HEK293 (cell line): ENCODE measurements at regions not wholly inside any gene's neighbourhood (a gene's known extent, or its start where the extent isn't known, plus 50 kb on each side); places are given as distances from the start of the nearest gene placed in this dataset.

Source experiments
- CTCF ChIA-PET: fragments of 350-600 bp; formaldehyde crosslinking; extraction: SDS; loops from one replicate; lab custom pipeline; 2021; ENCODE audit warnings: antibody characterized with exemption; lab: Yijun Ruan, JAX
- POLR2A ChIA-PET: fragments of 300-600 bp; formaldehyde crosslinking; extraction: SDS; loops from one replicate; lab custom pipeline; 2020; ENCODE audit warnings: antibody characterized with exemption, inconsistent platforms; lab: Yijun Ruan, JAX
- H3K27ac ChIP-seq: fragments of 200-500 bp; sonication (Bioruptor generic); 2 replicates; pipeline ENCODE4 v1.5.1; 2014; ENCODE audit warnings: low read depth, low read length, control low read depth, inconsistent platforms; ENCODE audit errors: extremely low read depth
- H3K36me3 ChIP-seq, 2 experiments: fragments of 200-500 bp in 1 of 2; sonication (Bioruptor generic) in 1 of 2; 1 replicate in 1 of 2; 2 replicates in 1 of 2; pipeline ENCODE4 v1.5.1; 2014 to 2017; ENCODE audit warnings: inconsistent platforms in 2 of 2, low read length in 2 of 2; ENCODE audit not compliant: control insufficient read depth in 2 of 2, insufficient read depth in 1 of 2
- H3K4me1 ChIP-seq: fragments of 200-500 bp; sonication (Bioruptor generic); 2 replicates; pipeline ENCODE4 v1.5.1; 2014; ENCODE audit warnings: mild to moderate bottlenecking, low read length, inconsistent platforms; ENCODE audit not compliant: control insufficient read depth, insufficient read depth
- H3K4me3 ChIP-seq: 2 replicates; pipeline ENCODE4 v1.5.1; 2011; ENCODE audit warnings: low read depth, mild to moderate bottlenecking, control low read depth, low read length, moderate library complexity
- H3K9me3 ChIP-seq: fragments of 200-500 bp; sonication (Bioruptor generic); 2 replicates; pipeline ENCODE4 v1.5.1; 2014; ENCODE audit warnings: low read depth, low read length, inconsistent platforms; ENCODE audit not compliant: control insufficient read depth, insufficient read depth
- GFI1B ChIP-seq: fragments of 450-650 bp; formaldehyde crosslinking; IDR thresholded peaks from 2 replicates; pipeline ENCODE4 v1.5.1; 2016; ENCODE audit warnings: missing biosample characterization, missing genetic modification characterization
- KLF1 ChIP-seq: fragments of 450-650 bp; formaldehyde crosslinking; IDR thresholded peaks from 2 replicates; pipeline ENCODE4 v1.5.1; 2016; ENCODE audit warnings: missing biosample characterization, missing genetic modification characterization
- PRDM1 ChIP-seq: fragments of 450-650 bp; formaldehyde crosslinking; IDR thresholded peaks from 2 replicates; pipeline ENCODE4; 2016; ENCODE audit warnings: missing biosample characterization, missing genetic modification characterization
- REPIN1 ChIP-seq: fragments of 450-650 bp; formaldehyde crosslinking; IDR thresholded peaks from 2 replicates; pipeline ENCODE4 v1.5.1; 2017; ENCODE audit warnings: missing biosample characterization, missing genetic modification characterization, low read depth
- SCRT1 ChIP-seq: fragments of 450-650 bp; formaldehyde crosslinking; IDR thresholded peaks from 2 replicates; pipeline ENCODE4 v1.5.1; 2016; ENCODE audit warnings: missing biosample characterization, missing genetic modification characterization, borderline replicate concordance
- SCRT2 ChIP-seq: fragments of 450-650 bp; formaldehyde crosslinking; IDR thresholded peaks from 2 replicates; pipeline ENCODE4 v1.5.1; 2016; ENCODE audit warnings: missing biosample characterization, missing genetic modification characterization
- ZBTB1 ChIP-seq: fragments of 450-650 bp; formaldehyde crosslinking; IDR thresholded peaks from 2 replicates; pipeline ENCODE4 v1.5.1; 2016; ENCODE audit warnings: missing biosample characterization, missing genetic modification characterization
- ZBTB8A ChIP-seq: fragments of 450-650 bp; formaldehyde crosslinking; IDR thresholded peaks from 2 replicates; pipeline ENCODE4 v1.5.1; 2016; ENCODE audit warnings: missing biosample characterization, missing genetic modification characterization
- ZFHX2 ChIP-seq: fragments of 450-650 bp; formaldehyde crosslinking; conservative IDR thresholded peaks from 2 replicates; pipeline ENCODE4 v1.5.1; 2016; ENCODE audit warnings: missing biosample characterization, missing genetic modification characterization
- ZNF138 ChIP-seq: fragments of 450-650 bp; formaldehyde crosslinking; IDR thresholded peaks from 2 replicates; pipeline ENCODE4 v1.5.1; 2016; ENCODE audit warnings: missing biosample characterization, missing genetic modification characterization, borderline replicate concordance
- ZNF239 ChIP-seq: fragments of 450-650 bp; formaldehyde crosslinking; IDR thresholded peaks from 2 replicates; pipeline ENCODE4 v1.5.1; 2016; ENCODE audit warnings: missing biosample characterization, missing genetic modification characterization
- ZNF394 ChIP-seq: fragments of 450-650 bp; formaldehyde crosslinking; IDR thresholded peaks from 2 replicates; pipeline ENCODE4 v1.5.1; 2016; ENCODE audit warnings: missing biosample characterization, missing genetic modification characterization, mild to moderate bottlenecking, moderate library complexity, borderline replicate concordance
- ZNF48 ChIP-seq: fragments of 450-650 bp; formaldehyde crosslinking; IDR thresholded peaks from 2 replicates; pipeline ENCODE4 v1.5.1; 2016; ENCODE audit warnings: missing biosample characterization, missing genetic modification characterization
- ZNF558 ChIP-seq: fragments of 450-650 bp; formaldehyde crosslinking; IDR thresholded peaks from 2 replicates; pipeline ENCODE4 v1.5.1; 2016; ENCODE audit warnings: missing biosample characterization, missing genetic modification characterization
- ZNF664 ChIP-seq: fragments of 450-650 bp; formaldehyde crosslinking; IDR thresholded peaks from 2 replicates; pipeline ENCODE4 v1.5.1; 2016; ENCODE audit warnings: missing biosample characterization, missing genetic modification characterization
- ZNF701 ChIP-seq: fragments of 450-650 bp; formaldehyde crosslinking; IDR thresholded peaks from 2 replicates; pipeline ENCODE4 v1.5.1; 2016; ENCODE audit warnings: missing biosample characterization, missing genetic modification characterization
- ZNF747 ChIP-seq: fragments of 450-650 bp; formaldehyde crosslinking; IDR thresholded peaks from 2 replicates; pipeline ENCODE4 v1.5.1; 2016; ENCODE audit warnings: missing biosample characterization, missing genetic modification characterization
- ZNF768 ChIP-seq: fragments of 450-650 bp; formaldehyde crosslinking; IDR thresholded peaks from 2 replicates; pipeline ENCODE4 v1.5.1; 2018; ENCODE audit warnings: missing biosample characterization, mild to moderate bottlenecking, missing genetic modification characterization
- TF ChIP-seq, protein P1 (sequence below): fragments of 450-650 bp; formaldehyde crosslinking; IDR thresholded peaks from 2 replicates; pipeline ENCODE4 v1.5.1; 2016; ENCODE audit warnings: missing biosample characterization, missing genetic modification characterization, borderline replicate concordance
- TF ChIP-seq, protein P2 (sequence below): fragments of 450-650 bp; formaldehyde crosslinking; IDR thresholded peaks from 2 replicates; pipeline ENCODE4 v1.5.1; 2016; ENCODE audit warnings: missing biosample characterization, missing genetic modification characterization, low read depth
- TF ChIP-seq, protein P3 (sequence below): fragments of 450-650 bp; formaldehyde crosslinking; optimal IDR thresholded peaks from 2 replicates; pipeline ENCODE3; 2016; ENCODE audit warnings: missing biosample characterization, mild to moderate bottlenecking, missing genetic modification characterization
- TF ChIP-seq, protein P4 (sequence below): fragments of 450-650 bp; formaldehyde crosslinking; IDR thresholded peaks from 2 replicates; pipeline ENCODE4 v1.5.1; 2016; ENCODE audit warnings: missing biosample characterization, missing genetic modification characterization

DNA sequence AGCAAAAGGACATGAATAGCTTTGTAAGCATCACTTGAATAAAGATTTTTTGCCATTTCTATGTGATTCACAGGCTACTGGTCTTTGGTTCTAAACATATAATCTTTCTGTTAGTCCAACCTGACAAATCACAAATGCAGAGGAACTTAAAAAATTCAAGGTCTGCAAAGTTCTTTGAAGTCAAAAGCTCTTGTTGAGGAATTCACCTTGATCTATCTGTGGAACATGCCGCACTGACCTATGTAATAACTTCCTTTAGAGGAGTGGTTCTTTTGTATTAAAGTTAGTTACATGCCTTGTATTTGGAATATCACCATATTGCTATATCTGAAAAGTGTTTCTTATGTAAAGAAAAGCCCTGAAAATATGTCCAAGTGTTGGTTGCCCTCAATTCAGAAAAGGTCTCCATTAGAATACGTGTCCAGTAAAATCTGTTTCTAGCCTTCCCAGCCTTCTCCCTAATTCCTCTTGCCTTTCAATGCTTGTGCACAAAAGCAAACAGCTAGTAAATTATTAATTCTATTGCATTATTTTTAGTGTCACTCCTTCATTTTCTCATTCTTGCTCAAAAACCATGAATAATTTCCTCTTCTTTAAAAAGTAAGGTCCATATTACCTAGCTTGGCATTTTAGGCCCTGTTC is 1192.8 kb downstream of the FLRT2 start:
- Histone ChIP-seq H3K27ac (no peak overlapping the region), H3K36me3 (no peaks in the 10 kb centered on the region), H3K4me3 (no peak overlapping the region), H3K4me1 (no peaks in the 10 kb centered on the region), H3K9me3 (no peaks in the 10 kb centered on the region)
- no peak for TF ChIP-seq KLF1 (tag by site-specific recombination)
- TF ChIP-seq ZNF239 (tag by site-specific recombination), result no peak
- no peak for TF ChIP-seq ZNF768 (tag by site-specific recombination)
- TF ChIP-seq ZNF747 (tag by site-specific recombination), result no peak
- TF ChIP-seq ZNF558 (tag by site-specific recombination), result no peak
- no peak for TF ChIP-seq SCRT1 (tag by site-specific recombination)
- no peak for TF ChIP-seq REPIN1
- TF ChIP-seq, protein P1, sequence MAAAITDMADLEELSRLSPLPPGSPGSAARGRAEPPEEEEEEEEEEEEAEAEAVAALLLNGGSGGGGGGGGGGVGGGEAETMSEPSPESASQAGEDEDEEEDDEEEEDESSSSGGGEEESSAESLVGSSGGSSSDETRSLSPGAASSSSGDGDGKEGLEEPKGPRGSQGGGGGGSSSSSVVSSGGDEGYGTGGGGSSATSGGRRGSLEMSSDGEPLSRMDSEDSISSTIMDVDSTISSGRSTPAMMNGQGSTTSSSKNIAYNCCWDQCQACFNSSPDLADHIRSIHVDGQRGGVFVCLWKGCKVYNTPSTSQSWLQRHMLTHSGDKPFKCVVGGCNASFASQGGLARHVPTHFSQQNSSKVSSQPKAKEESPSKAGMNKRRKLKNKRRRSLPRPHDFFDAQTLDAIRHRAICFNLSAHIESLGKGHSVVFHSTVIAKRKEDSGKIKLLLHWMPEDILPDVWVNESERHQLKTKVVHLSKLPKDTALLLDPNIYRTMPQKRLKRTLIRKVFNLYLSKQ (tag by site-specific recombination), result no peak
- no peak for TF ChIP-seq ZNF138 (tag by site-specific recombination)
- TF ChIP-seq ZNF48 (tag by site-specific recombination), result no peak
- no peak for TF ChIP-seq ZBTB8A (tag by site-specific recombination)
- TF ChIP-seq ZNF394 (tag by site-specific recombination), result no peak
- TF ChIP-seq ZFHX2 (tag by site-specific recombination), result no peak
- TF ChIP-seq SCRT2 (tag by site-specific recombination), result no peak
- no peak for TF ChIP-seq ZNF664 (tag by site-specific recombination)
- TF ChIP-seq, protein P2, sequence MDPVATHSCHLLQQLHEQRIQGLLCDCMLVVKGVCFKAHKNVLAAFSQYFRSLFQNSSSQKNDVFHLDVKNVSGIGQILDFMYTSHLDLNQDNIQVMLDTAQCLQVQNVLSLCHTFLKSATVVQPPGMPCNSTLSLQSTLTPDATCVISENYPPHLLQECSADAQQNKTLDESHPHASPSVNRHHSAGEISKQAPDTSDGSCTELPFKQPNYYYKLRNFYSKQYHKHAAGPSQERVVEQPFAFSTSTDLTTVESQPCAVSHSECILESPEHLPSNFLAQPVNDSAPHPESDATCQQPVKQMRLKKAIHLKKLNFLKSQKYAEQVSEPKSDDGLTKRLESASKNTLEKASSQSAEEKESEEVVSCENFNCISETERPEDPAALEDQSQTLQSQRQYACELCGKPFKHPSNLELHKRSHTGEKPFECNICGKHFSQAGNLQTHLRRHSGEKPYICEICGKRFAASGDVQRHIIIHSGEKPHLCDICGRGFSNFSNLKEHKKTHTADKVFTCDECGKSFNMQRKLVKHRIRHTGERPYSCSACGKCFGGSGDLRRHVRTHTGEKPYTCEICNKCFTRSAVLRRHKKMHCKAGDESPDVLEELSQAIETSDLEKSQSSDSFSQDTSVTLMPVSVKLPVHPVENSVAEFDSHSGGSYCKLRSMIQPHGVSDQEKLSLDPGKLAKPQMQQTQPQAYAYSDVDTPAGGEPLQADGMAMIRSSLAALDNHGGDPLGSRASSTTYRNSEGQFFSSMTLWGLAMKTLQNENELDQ (tag by site-specific recombination), result no peak
- TF ChIP-seq, protein P3, sequence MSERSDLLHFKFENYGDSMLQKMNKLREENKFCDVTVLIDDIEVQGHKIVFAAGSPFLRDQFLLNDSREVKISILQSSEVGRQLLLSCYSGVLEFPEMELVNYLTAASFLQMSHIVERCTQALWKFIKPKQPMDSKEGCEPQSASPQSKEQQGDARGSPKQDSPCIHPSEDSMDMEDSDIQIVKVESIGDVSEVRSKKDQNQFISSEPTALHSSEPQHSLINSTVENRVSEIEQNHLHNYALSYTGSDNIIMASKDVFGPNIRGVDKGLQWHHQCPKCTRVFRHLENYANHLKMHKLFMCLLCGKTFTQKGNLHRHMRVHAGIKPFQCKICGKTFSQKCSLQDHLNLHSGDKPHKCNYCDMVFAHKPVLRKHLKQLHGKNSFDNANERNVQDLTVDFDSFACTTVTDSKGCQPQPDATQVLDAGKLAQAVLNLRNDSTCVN (tag by site-specific recombination), result no peak
- no peak for TF ChIP-seq GFI1B
- TF ChIP-seq ZBTB1 (tag by site-specific recombination), result no peak
- TF ChIP-seq PRDM1 (tag by site-specific recombination), result no peak
- ChIA-PET POLR2A (no interaction called here), CTCF (interaction anchor here (0.6 kb wide), 1 partner anchor 23 kb away, joined by 3 read pairs; no protein-coding TSS in a partner anchor)

DNA sequence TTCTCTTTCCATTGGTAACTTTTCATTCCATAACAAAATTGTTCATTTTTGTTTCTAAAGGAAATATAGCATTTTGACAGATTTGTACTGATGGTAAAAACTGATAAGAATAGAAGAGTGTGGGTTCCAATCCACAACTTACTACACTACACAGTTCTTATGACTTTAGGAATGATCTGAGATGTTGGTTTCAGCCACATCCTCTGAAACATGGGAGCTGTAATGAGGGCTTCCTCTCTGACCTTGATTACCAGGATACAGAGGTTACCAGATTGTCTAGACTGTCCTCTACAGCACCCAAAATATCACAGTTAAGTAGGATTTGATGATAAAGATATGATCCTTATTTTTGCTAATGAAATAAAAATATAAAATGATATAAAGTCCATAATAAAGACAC is 1184.6 kb downstream of the FLRT2 start:
- Histone ChIP-seq H3K36me3 (no peaks in the 10 kb centered on the region), H3K27ac (no peak overlapping the region), H3K4me1 (no peaks in the 10 kb centered on the region), H3K9me3 (no peaks in the 10 kb centered on the region), H3K4me3 (no peak overlapping the region)
- ChIA-PET CTCF (no interaction called here), POLR2A (no interaction called here)
- TF ChIP-seq ZNF701, result no peak
- TF ChIP-seq, protein P4, sequence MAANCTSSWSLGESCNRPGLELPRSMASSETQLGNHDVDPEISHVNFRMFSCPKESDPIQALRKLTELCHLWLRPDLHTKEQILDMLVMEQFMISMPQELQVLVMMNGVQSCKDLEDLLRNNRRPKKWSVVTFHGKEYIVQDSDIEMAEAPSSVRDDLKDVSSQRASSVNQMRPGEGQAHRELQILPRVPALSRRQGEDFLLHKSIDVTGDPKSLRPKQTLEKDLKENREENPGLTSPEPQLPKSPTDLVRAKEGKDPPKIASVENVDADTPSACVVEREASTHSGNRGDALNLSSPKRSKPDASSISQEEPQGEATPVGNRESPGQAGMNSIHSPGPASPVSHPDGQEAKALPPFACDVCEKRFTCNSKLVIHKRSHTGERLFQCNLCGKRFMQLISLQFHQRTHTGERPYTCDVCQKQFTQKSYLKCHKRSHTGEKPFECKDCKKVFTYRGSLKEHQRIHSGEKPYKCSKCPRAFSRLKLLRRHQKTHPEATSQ (tag by site-specific recombination), result no peak
